Kidney epithelial cell (primary cell): ENCODE measurements at regions not wholly inside any gene's neighbourhood (a gene's known extent, or its start where the extent isn't known, plus 50 kb on each side); places are given as distances from the start of the nearest gene placed in this dataset.
"Not testable (repeated sequence)": the region's sequence is repeated elsewhere in the genome, so short reads cannot be mapped to it uniquely, and the experiment has no call there.

Experiments
- DNase-seq: peaks from one replicate; pipeline ENCODE4 v3.0.0-alpha.2; 2010; ENCODE audit warnings: low read depth
- H3K27me3 ChIP-seq: 2 replicates; pipeline ENCODE4 v1.6.0; 2011; ENCODE audit warnings: low read length; ENCODE audit not compliant: control insufficient read depth, insufficient read depth
- H3K36me3 ChIP-seq: 2 replicates; pipeline ENCODE4 v1.5.1; 2011; ENCODE audit warnings: low read length; ENCODE audit not compliant: control insufficient read depth, insufficient read depth
- H3K4me3 ChIP-seq: 2 replicates; pipeline ENCODE4 v1.5.1; 2011; ENCODE audit warnings: low read depth, mild to moderate bottlenecking, control low read depth, low read length
- TF ChIP-seq, protein P1 (sequence below): IDR thresholded peaks from 2 replicates; pipeline ENCODE4 v1.5.1; 2011; ENCODE audit warnings: mild to moderate bottlenecking, moderate library complexity, low read length, control low read depth, inconsistent platforms; ENCODE audit not compliant: insufficient read depth, poor library complexity, severe bottlenecking

GRCh38 chr6:168186438-168186837 is 107.4 kb upstream of the FRMD1 start:
- DNase-seq = no peak
- Histone ChIP-seq H3K4me3 (no peak overlapping the region), H3K36me3 (no peaks in the 10 kb centered on the region), H3K27me3 (peaks cover 3% of the 10 kb centered on the region)
- TF ChIP-seq, protein P1, sequence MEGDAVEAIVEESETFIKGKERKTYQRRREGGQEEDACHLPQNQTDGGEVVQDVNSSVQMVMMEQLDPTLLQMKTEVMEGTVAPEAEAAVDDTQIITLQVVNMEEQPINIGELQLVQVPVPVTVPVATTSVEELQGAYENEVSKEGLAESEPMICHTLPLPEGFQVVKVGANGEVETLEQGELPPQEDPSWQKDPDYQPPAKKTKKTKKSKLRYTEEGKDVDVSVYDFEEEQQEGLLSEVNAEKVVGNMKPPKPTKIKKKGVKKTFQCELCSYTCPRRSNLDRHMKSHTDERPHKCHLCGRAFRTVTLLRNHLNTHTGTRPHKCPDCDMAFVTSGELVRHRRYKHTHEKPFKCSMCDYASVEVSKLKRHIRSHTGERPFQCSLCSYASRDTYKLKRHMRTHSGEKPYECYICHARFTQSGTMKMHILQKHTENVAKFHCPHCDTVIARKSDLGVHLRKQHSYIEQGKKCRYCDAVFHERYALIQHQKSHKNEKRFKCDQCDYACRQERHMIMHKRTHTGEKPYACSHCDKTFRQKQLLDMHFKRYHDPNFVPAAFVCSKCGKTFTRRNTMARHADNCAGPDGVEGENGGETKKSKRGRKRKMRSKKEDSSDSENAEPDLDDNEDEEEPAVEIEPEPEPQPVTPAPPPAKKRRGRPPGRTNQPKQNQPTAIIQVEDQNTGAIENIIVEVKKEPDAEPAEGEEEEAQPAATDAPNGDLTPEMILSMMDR = no peak

DNA sequence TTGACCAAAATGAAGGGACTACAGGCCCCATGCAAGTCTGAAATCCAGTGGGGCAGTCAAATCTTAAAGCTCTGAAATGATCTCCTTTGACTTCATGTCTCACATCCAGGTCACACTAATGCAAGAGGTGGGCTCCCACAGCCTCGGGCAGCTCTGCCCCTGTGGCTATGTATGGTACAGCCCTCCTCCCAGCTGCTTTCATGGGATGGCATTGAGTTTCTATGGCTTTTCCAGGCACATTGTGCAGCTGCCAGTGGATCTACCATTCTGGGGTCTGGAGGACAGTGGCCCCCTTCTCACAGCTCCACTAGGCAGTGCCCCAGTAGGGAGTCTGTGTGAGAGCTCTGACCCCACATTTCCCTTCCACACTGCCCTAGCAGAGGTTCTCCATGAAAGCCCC is 107.0 kb upstream of the FRMD1 start:
- H3K27me3 ChIP-seq, H3K4me3 ChIP-seq, H3K36me3 ChIP-seq, DNase-seq: not testable (repeated sequence)

- Histone ChIP-seq H3K36me3 (no peaks in the 10 kb centered on the region), H3K27me3 (no peaks in the 10 kb centered on the region), H3K4me3 (no peak overlapping the region)
- DNase-seq = no peak
- TF ChIP-seq, protein P1 = no peak
Observed at GRCh38 chr6:168184701-168185100, 105.7 kb upstream of the FRMD1 start.

GRCh38 chr6:168183613-168183970 is 104.6 kb upstream of the FRMD1 start:
- Histone ChIP-seq H3K27me3 (no peaks in the 10 kb centered on the region), H3K36me3 (no peaks in the 10 kb centered on the region), H3K4me3 (no peak overlapping the region)
- DNase-seq = no peak
- TF ChIP-seq, protein P1 = no peak

GRCh38 chr6:168182908-168183612 is 104.0 kb upstream of the FRMD1 start:
- Histone ChIP-seq H3K27me3 (no peaks in the 10 kb centered on the region), H3K4me3 (no peak overlapping the region), H3K36me3 (no peaks in the 10 kb centered on the region)
- DNase-seq = no peak
- TF ChIP-seq, protein P1 = no peak

- Histone ChIP-seq H3K36me3 (no peaks in the 10 kb centered on the region), H3K27me3 (peaks cover 2% of the 10 kb centered on the region), H3K4me3 (no peak overlapping the region)
- TF ChIP-seq, protein P1 = no peak
- no peak for DNase-seq
Observed at GRCh38 chr6:168182366-168182765, 103.4 kb upstream of the FRMD1 start.
